Neural cell (in vitro differentiated cells): ENCODE measurements at regions not wholly inside any gene's neighbourhood (a gene's known extent, or its start where the extent isn't known, plus 50 kb on each side); places are given as distances from the start of the nearest gene placed in this dataset.

Experiments
- CTCF ChIP-seq: fragments of 450-650 bp; IDR thresholded peaks from 2 replicates; pipeline ENCODE4 v1.5.1; 2014; ENCODE audit warnings: antibody characterized with exemption, mild to moderate bottlenecking, moderate library complexity; ENCODE audit not compliant: poor library complexity, severe bottlenecking
- EP300 ChIP-seq: fragments of 450-650 bp; conservative IDR thresholded peaks from 2 replicates; pipeline ENCODE4 v1.6.1; 2014; ENCODE audit warnings: antibody characterized with exemption, mild to moderate bottlenecking, moderate library complexity; ENCODE audit not compliant: poor library complexity, severe bottlenecking
- EZH2 ChIP-seq: fragments of 200-600, 300-800 bp; shearing (Covaris generic), sonication (generic); IDR thresholded peaks from 2 replicates; pipeline ENCODE4 v1.6.1; 2014; ENCODE audit warnings: antibody characterized with exemption, low read length, borderline replicate concordance, mild to moderate bottlenecking; ENCODE audit not compliant: insufficient read depth, poor library complexity, severe bottlenecking
- REST ChIP-seq: IDR thresholded peaks from 2 replicates; pipeline ENCODE4 v1.6.1; 2012; ENCODE audit warnings: borderline replicate concordance

GRCh38 chr15:29204369-29204755 is 65.3 kb downstream of the NSMCE3 start:
- TF ChIP-seq CTCF: no peak
- TF ChIP-seq EZH2: no peak
- no peak for TF ChIP-seq EP300
- no peak for TF ChIP-seq REST
